ENCODE measurements at regions not wholly inside any gene's neighbourhood (a gene's known extent, or its start where the extent isn't known, plus 50 kb on each side); places are given as distances from the start of the nearest gene placed in this dataset.

- Histone ChIP-seq H3K4me2 (ENCODE audit: low read depth, low read length) (peak overlapping the region; percentile 89; the same call in 1 of the 2 replicates), H4K8ac (ENCODE audit: low read depth in 2 of 2, low read length in 2 of 2) (peak overlapping the region; percentile 44 to 54), H3K9ac (ENCODE audit: low read depth, low read length) (no peak overlapping the region), H3K4me3 (ENCODE audit: insufficient read depth, low read depth, low read length) (no peak overlapping the region), H3K27me3 (ENCODE audit: control insufficient read depth, insufficient read depth, low read length) (peaks cover 5% of the 10 kb centered on the region), H2BK15ac (ENCODE audit: low read depth, low read length) (peak overlapping the region; percentile 53; the same call in 1 of the 3 replicates), H4K20me1 (ENCODE audit: insufficient read depth, low read length) (no peaks in the 10 kb centered on the region), H3K14ac (replicated peaks; ENCODE audit: low read depth, low read length) (peak overlapping the region; percentile 77), H3K27ac (ENCODE audit: insufficient read depth, low read length) (peak overlapping the region; percentile 6; the same call in 1 of the 2 replicates), H4K91ac (ENCODE audit: insufficient read depth, low read depth, low read length) (peak overlapping the region; percentile 20; the same call in 1 of the 2 replicates), H3K9me3 (ENCODE audit: control insufficient read depth, insufficient read depth, low read length) (no peaks in the 10 kb centered on the region), H3K9me1 (ENCODE audit: insufficient read depth, low read length) (peaks cover 13% of the 10 kb centered on the region), H2AK9ac (replicated peaks; ENCODE audit: low read depth, low read length, poor library complexity) (no peak overlapping the region), H4K5ac (ENCODE audit: low read depth, low read length) (peak overlapping the region; percentile 61), H3K36me3 (ENCODE audit: control insufficient read depth, insufficient read depth, low read length) (no peaks in the 10 kb centered on the region), H3K56ac (ENCODE audit: extremely low read depth, insufficient read depth, low read length) (0 out of 2 replicates have a peak overlapping the region, but pooled peaks have one; percentile 16), H2BK20ac (ENCODE audit: low read depth, low read length) (peak overlapping the region; percentile 78), H3K79me1 (ENCODE audit: low read depth in 1 of 2, low read length in 2 of 2) (no peaks in the 10 kb centered on the region), H2AFZ (replicated peaks; ENCODE audit: low read length, poor library complexity) (no peak overlapping the region), H2AK5ac (ENCODE audit: low read depth, low read length) (peak overlapping the region; percentile 51), H3K18ac (ENCODE audit: low read depth, low read length) (peak overlapping the region; percentile 48), H3K4ac (ENCODE audit: low read depth, low read length) (peak overlapping the region; percentile 53; the same call in 1 of the 2 replicates), H3K23ac (ENCODE audit: low read depth, low read length) (peak overlapping the region; percentile 47; the same call in 1 of the 2 replicates), H2BK5ac (ENCODE audit: low read depth, low read length, poor library complexity, severe bottlenecking) (no peak overlapping the region), H2BK120ac (ENCODE audit: low read depth, low read length) (peak overlapping the region; percentile 91), H3K4me1 (ENCODE audit: control insufficient read depth, insufficient read depth, low read length) (peaks cover 21% of the 10 kb centered on the region)
- ATAC-seq (ENCODE audit: low read depth) = no peak
- whole genome bisulfite sequencing, 2 experiments (ENCODE audit: extremely low coverage in 2 of 2, insufficient read length in 1 of 2) = no CpG with 5 or more reads among the region's 1 CpG
- intact Hi-C loops (cut with micrococcal nuclease) = loop anchor here (2.0 kb wide), 1 partner anchor 16 kb away; no protein-coding TSS in a partner anchor
- ChIA-PET POLR2A (ENCODE audit: unreplicated experiment) (interaction anchor here (0.5 kb wide), 1 partner anchor 1206 kb away, joined by 9 read pairs; no protein-coding TSS in a partner anchor), CTCF (interaction anchor here (1.4 kb wide), 1 partner anchor 65 kb away, joined by 4 read pairs; no protein-coding TSS in a partner anchor)
- TF ChIP-seq MAFK (IDR thresholded peaks at IDR 0.05; ENCODE audit: low read depth, low read length) (no peak), RCOR1 (IDR thresholded peaks at IDR 0.05; ENCODE audit: insufficient replicate concordance, low read length) (no peak), CHD1 (IDR thresholded peaks at IDR 0.05; ENCODE audit: low read depth, low read length) (no peak), POLR2A (IDR thresholded peaks at IDR 0.05; ENCODE audit: low read depth, low read length) (no peak), CEBPB (IDR thresholded peaks at IDR 0.05; ENCODE audit: low read depth, low read length) (no peak), RFX5 (IDR thresholded peaks at IDR 0.05; ENCODE audit: low read depth, low read length) (no peak), MXI1 (IDR thresholded peaks at IDR 0.05; ENCODE audit: borderline replicate concordance, low read depth, low read length) (no peak), SMC3 (IDR thresholded peaks at IDR 0.05; ENCODE audit: low read depth, low read length) (no peak)
- TF ChIP-seq, protein P1, sequence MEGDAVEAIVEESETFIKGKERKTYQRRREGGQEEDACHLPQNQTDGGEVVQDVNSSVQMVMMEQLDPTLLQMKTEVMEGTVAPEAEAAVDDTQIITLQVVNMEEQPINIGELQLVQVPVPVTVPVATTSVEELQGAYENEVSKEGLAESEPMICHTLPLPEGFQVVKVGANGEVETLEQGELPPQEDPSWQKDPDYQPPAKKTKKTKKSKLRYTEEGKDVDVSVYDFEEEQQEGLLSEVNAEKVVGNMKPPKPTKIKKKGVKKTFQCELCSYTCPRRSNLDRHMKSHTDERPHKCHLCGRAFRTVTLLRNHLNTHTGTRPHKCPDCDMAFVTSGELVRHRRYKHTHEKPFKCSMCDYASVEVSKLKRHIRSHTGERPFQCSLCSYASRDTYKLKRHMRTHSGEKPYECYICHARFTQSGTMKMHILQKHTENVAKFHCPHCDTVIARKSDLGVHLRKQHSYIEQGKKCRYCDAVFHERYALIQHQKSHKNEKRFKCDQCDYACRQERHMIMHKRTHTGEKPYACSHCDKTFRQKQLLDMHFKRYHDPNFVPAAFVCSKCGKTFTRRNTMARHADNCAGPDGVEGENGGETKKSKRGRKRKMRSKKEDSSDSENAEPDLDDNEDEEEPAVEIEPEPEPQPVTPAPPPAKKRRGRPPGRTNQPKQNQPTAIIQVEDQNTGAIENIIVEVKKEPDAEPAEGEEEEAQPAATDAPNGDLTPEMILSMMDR (conservative IDR thresholded peaks at IDR 0.05; ENCODE audit: low read depth, low read length) = no peak
- TF ChIP-seq, protein P2, sequence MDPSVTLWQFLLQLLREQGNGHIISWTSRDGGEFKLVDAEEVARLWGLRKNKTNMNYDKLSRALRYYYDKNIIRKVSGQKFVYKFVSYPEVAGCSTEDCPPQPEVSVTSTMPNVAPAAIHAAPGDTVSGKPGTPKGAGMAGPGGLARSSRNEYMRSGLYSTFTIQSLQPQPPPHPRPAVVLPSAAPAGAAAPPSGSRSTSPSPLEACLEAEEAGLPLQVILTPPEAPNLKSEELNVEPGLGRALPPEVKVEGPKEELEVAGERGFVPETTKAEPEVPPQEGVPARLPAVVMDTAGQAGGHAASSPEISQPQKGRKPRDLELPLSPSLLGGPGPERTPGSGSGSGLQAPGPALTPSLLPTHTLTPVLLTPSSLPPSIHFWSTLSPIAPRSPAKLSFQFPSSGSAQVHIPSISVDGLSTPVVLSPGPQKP (IDR thresholded peaks at IDR 0.05; ENCODE audit: borderline replicate concordance, low read depth, low read length) = no peak
- TF ChIP-seq, protein P3, sequence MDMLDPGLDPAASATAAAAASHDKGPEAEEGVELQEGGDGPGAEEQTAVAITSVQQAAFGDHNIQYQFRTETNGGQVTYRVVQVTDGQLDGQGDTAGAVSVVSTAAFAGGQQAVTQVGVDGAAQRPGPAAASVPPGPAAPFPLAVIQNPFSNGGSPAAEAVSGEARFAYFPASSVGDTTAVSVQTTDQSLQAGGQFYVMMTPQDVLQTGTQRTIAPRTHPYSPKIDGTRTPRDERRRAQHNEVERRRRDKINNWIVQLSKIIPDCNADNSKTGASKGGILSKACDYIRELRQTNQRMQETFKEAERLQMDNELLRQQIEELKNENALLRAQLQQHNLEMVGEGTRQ (IDR thresholded peaks at IDR 0.05; ENCODE audit: low read depth, low read length) = no peak
- in situ Hi-C loops (cut with MboI; ENCODE audit: low sequenced_read_pairs) = no loop called here
- DNase-seq = no peak
- BruUV-seq (replicated peaks) = no TSS peak
- dilution Hi-C loops (cut with HindIII; ENCODE audit: low sequenced_read_pairs, unreplicated experiment) = no loop called here
Measured at GRCh38 chr18:24660956-24661355, 200.5 kb downstream of the HRH4 start.
